ENCODE measurements at regions not wholly inside any gene's neighbourhood (a gene's known extent, or its start where the extent isn't known, plus 50 kb on each side); places are given as distances from the start of the nearest gene placed in this dataset.

GRCh38 chr5:112566251-112566650, 147.2 kb upstream of the EPB41L4A start:
- WGBS, 5 donors = 68 to 88% (median 74%) methylated on average over 1 of the region's 1 CpG
- Histone ChIP-seq H3K9me3 (peaks cover 7 to 29% (median 19%) of the 10 kb centered on the region in 8 donors), H3K36me3 (no peaks in the 10 kb centered on the region), H3K4me3 (no peak overlapping the region), H3K27me3 (replicated peaks in 1 of 7) (peaks cover 0 to 3% (median 0%) of the 10 kb centered on the region in 7 donors), H3K4me1 (no peaks in the 10 kb centered on the region), H3K27ac (no peak overlapping the region)
- intact Hi-C loops (cut with DNase I; ENCODE audit: low total_unique reads) = no loop called here
- DNase-seq = no peak
- TF ChIP-seq POLR2AphosphoS5 (IDR thresholded peaks at IDR 0.05) = no peak
- TF ChIP-seq POLR2A (IDR thresholded peaks at IDR 0.05) = no peak

GRCh38 chr5:112569596-112569995, 150.5 kb upstream of the EPB41L4A start:
- intact Hi-C loops (cut with DNase I; ENCODE audit: low total_unique reads) = no loop called here
- peaks cover 0 to 4% (median under 1%) of the 10 kb centered on the region in 8 donors for H3K9me3 ChIP-seq
- H3K27ac ChIP-seq = no peak overlapping the region
- no peaks in the 10 kb centered on the region for H3K4me1 ChIP-seq
- H3K27me3 ChIP-seq (replicated peaks in 1 of 7) = peaks cover 0 to 3% (median 0%) of the 10 kb centered on the region in 7 donors
- no peak for DNase-seq
- H3K36me3 ChIP-seq = no peaks in the 10 kb centered on the region
- H3K4me3 ChIP-seq = no peak overlapping the region
- TF ChIP-seq POLR2A (IDR thresholded peaks at IDR 0.05) (no peak), CTCF (IDR thresholded peaks at IDR 0.05 in 8 of 11, conservative IDR thresholded peaks at IDR 0.05 in 3 of 11) (no peak), POLR2AphosphoS5 (IDR thresholded peaks at IDR 0.05) (no peak)

- no peak overlapping the region for H3K27ac ChIP-seq
- no peak overlapping the region for H3K4me3 ChIP-seq
- DNase-seq = no peak
- TF ChIP-seq POLR2AphosphoS5 (IDR thresholded peaks at IDR 0.05) (no peak), POLR2A (IDR thresholded peaks at IDR 0.05) (no peak), CTCF (IDR thresholded peaks at IDR 0.05 in 8 of 11, conservative IDR thresholded peaks at IDR 0.05 in 3 of 11) (no peak)
- 84 to 92% (median 88%) methylated on average over 4 of the region's 4 CpGs for WGBS, 5 donors
- H3K4me1 ChIP-seq = no peaks in the 10 kb centered on the region
- intact Hi-C loops (cut with DNase I; ENCODE audit: low total_unique reads) = no loop called here
- H3K27me3 ChIP-seq (replicated peaks in 1 of 7) = peaks cover 0 to 3% (median 0%) of the 10 kb centered on the region in 7 donors
- H3K9me3 ChIP-seq = no peaks in the 10 kb centered on the region
- no peaks in the 10 kb centered on the region for H3K36me3 ChIP-seq
Observed at GRCh38 chr5:112570708-112571444, 151.8 kb upstream of the EPB41L4A start.

- Histone ChIP-seq H3K36me3 (no peaks in the 10 kb centered on the region), H3K4me1 (no peaks in the 10 kb centered on the region), H3K27ac (no peak overlapping the region), H3K4me3 (no peak overlapping the region), H3K9me3 (no peaks in the 10 kb centered on the region), H3K27me3 (replicated peaks in 1 of 7) (peaks cover 0 to 3% (median 0%) of the 10 kb centered on the region in 7 donors)
- WGBS, 5 donors = 85 to 96% (median 89%) methylated on average over 3 of the region's 3 CpGs
- TF ChIP-seq CTCF (IDR thresholded peaks at IDR 0.05 in 8 of 11, conservative IDR thresholded peaks at IDR 0.05 in 3 of 11) = no peak
- no peak for TF ChIP-seq POLR2A (IDR thresholded peaks at IDR 0.05)
- TF ChIP-seq POLR2AphosphoS5 (IDR thresholded peaks at IDR 0.05) = no peak
- no peak for DNase-seq
- intact Hi-C loops (cut with DNase I; ENCODE audit: low total_unique reads) = no loop called here
Observed at GRCh38 chr5:112573441-112573840, 154.4 kb upstream of the EPB41L4A start.

Measured in spleen (tissue), 11 donors.